Body of pancreas (tissue), 4 donors: ENCODE measurements at regions not wholly inside any gene's neighbourhood (a gene's known extent, or its start where the extent isn't known, plus 50 kb on each side); places are given as distances from the start of the nearest gene placed in this dataset.

Source experiments
- ATAC-seq: fragments of 150-250 bp; one replicate; pipeline ENCODE4 v1.9.1; 2016
- DNase-seq, 4 donors: peaks; one replicate each; pipeline ENCODE4 v3.0.0-alpha.2; 2019
- H3K27ac ChIP-seq, 4 donors: fragments of 200-600 bp; sonication (generic); 1 replicate in 3 of 4; 2 replicates in 1 of 4; pipeline versions ENCODE4 v1.5.1 to v1.6.1; 2016 to 2019; ENCODE audit warnings: mild to moderate bottlenecking in 1 of 4, mixed read lengths in 1 of 4, moderate library complexity in 1 of 4
- H3K27me3 ChIP-seq, 2 donors: fragments of 200-600 bp; sonication (generic); one replicate each; pipeline ENCODE4 v1.6.0; 2016; ENCODE audit warnings: mild to moderate bottlenecking in 1 of 2
- H3K36me3 ChIP-seq, 2 donors: fragments of 200-600 bp; sonication (generic); replicated peaks in 1 of 2; 2 replicates each; pipeline ENCODE4 v1.5.1; 2016; ENCODE audit warnings: low read depth in 2 of 2; ENCODE audit not compliant: insufficient read depth in 1 of 2
- H3K4me1 ChIP-seq: fragments of 200-600 bp; sonication (generic); one replicate; pipeline ENCODE4 v1.6.0; 2016
- H3K4me3 ChIP-seq, 2 donors: fragments of 200-600 bp; sonication (generic); 1 replicate in 1 of 2; 2 replicates in 1 of 2; pipeline ENCODE4 v1.5.1; 2016 to 2019
- H3K9me3 ChIP-seq, 3 donors: fragments of 200-600 bp; sonication (generic); 1 replicate in 2 of 3; 2 replicates in 1 of 3; pipeline ENCODE4 v1.5.1; 2016
- POLR2A ChIP-seq, 3 donors: fragments of 450-650 bp; IDR thresholded peaks; one replicate each; pipeline ENCODE4 v1.6.1; 2016; ENCODE audit warnings: antibody characterized with exemption in 3 of 3, mild to moderate bottlenecking in 2 of 3
- WGBS, 2 donors: methylation state at CpG; one replicate each; pipeline ENCODE4 v1.1.5; 2017; 5-methylcytosine and 5-hydroxymethylcytosine counted together
- intact Hi-C: fragments of 100-400 bp; cut with DNase I; formaldehyde crosslinking; loops from one replicate; pipeline ENCODE4 v1.15.1; 2023
- TF ChIP-seq, protein P1 (sequence below), 7 experiments: fragments of 450-650 bp in 4 of 7; fragments of 200-600 bp in 3 of 7; sonication (generic) in 3 of 7; IDR thresholded peaks; one replicate each; pipeline ENCODE4 v1.5.1; 2016 to 2019; ENCODE audit warnings: antibody characterized with exemption in 7 of 7

DNA sequence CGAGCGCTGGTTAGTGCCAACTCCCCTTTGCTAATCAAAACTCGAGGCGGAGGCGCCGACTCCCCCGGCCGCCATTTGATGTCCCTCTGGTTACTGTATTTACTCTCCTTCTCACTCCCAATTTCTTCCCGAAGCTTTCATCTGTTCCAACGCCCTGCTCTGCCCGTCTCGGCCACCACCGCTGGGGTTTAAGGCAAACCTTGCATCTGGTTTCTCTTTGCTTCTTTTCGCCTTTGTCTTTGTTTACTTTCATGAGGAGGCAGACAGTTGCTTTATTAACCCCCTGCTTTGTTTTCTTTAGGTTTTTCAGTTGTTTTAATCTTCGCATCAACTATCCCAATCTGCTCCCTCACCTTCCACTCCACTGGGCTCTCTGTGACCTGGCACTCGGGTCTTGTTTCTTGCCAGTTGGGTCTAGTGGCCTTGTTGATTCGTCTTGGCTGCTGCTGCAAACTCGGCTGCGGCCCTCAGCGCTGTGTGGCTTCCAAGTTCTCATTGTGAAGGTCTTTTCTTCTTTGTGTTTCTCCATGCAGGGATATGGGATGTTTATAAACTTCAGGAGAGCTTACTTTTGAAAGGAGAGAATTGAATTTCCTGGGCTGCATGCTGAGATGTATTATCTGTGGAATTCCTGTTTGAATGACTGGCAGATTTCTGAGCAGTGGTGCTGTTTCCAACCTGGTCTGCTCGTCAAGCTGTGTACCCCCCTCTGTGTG lies 155.1 kb downstream of the CDC5L start:
- intact Hi-C loops, result no loop called here
- no peak overlapping the region for H3K4me3 ChIP-seq
- WGBS, 2 donors, result 47 to 51% methylated on average over 21 of the region's 21 CpGs
- ATAC-seq (no peak), DNase-seq (no peak)
- no peaks in the 10 kb centered on the region for H3K27me3 ChIP-seq
- H3K27ac ChIP-seq, result no peak overlapping the region
- no peaks in the 10 kb centered on the region for H3K36me3 ChIP-seq
- no peaks in the 10 kb centered on the region for H3K4me1 ChIP-seq
- TF ChIP-seq, protein P1, sequence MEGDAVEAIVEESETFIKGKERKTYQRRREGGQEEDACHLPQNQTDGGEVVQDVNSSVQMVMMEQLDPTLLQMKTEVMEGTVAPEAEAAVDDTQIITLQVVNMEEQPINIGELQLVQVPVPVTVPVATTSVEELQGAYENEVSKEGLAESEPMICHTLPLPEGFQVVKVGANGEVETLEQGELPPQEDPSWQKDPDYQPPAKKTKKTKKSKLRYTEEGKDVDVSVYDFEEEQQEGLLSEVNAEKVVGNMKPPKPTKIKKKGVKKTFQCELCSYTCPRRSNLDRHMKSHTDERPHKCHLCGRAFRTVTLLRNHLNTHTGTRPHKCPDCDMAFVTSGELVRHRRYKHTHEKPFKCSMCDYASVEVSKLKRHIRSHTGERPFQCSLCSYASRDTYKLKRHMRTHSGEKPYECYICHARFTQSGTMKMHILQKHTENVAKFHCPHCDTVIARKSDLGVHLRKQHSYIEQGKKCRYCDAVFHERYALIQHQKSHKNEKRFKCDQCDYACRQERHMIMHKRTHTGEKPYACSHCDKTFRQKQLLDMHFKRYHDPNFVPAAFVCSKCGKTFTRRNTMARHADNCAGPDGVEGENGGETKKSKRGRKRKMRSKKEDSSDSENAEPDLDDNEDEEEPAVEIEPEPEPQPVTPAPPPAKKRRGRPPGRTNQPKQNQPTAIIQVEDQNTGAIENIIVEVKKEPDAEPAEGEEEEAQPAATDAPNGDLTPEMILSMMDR (IDR thresholded peaks at IDR 0.05), result no peak
- no peak for TF ChIP-seq POLR2A (IDR thresholded peaks at IDR 0.05)
- no peaks in the 10 kb centered on the region for H3K9me3 ChIP-seq

DNA sequence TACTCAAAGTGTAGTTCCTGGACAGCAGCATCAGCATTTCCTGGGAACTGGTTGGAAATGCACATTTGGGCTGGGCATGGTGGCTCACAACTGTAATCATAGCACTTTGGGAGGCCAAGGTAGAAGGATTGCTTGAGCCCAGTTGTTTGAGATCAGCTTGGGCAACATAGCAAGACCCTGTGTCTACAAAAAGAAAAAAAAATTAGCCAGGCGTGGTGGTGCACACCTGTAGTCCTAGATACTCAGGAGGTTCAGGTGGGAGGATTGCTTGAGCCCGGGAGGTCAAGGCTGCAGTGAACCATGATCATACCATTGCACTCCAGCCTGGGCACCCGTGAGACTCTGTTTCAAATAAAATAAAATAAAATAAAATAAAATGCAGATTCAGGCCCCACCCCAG lies 156.2 kb downstream of the CDC5L start:
- TF ChIP-seq, protein P1 (IDR thresholded peaks at IDR 0.05), result no peak
- intact Hi-C loops, result no loop called here

DNA sequence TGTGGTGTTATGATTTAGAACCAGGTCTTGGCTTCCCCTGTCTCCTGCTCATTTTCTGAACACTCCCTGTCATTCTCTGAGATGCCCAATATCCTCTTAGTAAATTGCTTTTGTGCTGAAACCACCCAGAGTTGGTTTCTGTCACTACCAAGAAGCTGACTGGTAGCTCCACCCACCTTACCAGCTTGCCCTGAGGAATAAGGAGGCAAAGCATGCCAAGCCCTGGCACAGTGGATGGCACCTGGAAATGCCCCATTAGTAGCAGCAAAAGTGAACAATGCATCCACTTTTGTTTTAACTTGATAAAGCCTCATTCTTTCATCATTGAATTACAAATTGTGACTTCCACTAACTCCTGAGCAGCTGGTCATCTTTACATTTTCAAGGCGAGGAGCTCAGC lies 157.7 kb downstream of the CDC5L start:
- 86 to 88% methylated on average over 1 of the region's 1 CpG for WGBS, 2 donors
- Histone ChIP-seq H3K36me3 (no peaks in the 10 kb centered on the region), H3K27me3 (no peaks in the 10 kb centered on the region), H3K4me3 (no peak overlapping the region), H3K4me1 (no peaks in the 10 kb centered on the region), H3K9me3 (no peaks in the 10 kb centered on the region), H3K27ac (no peak overlapping the region)
- ATAC-seq, result no peak
- no peak for DNase-seq
- intact Hi-C loops, result no loop called here
- TF ChIP-seq, protein P1 (IDR thresholded peaks at IDR 0.05), result no peak
- TF ChIP-seq POLR2A (IDR thresholded peaks at IDR 0.05), result no peak

More for the DNA sequence above, 156.2 kb downstream of the CDC5L start:
- no peak for ATAC-seq
- no peaks in the 10 kb centered on the region for H3K9me3 ChIP-seq
- H3K36me3 ChIP-seq, result no peaks in the 10 kb centered on the region
- no peaks in the 10 kb centered on the region for H3K27me3 ChIP-seq
- H3K4me3 ChIP-seq, result no peak overlapping the region
- no peak for DNase-seq
- no peaks in the 10 kb centered on the region for H3K4me1 ChIP-seq
- no peak overlapping the region for H3K27ac ChIP-seq
- 78 to 82% methylated on average over 3 of the region's 3 CpGs for WGBS, 2 donors

DNA sequence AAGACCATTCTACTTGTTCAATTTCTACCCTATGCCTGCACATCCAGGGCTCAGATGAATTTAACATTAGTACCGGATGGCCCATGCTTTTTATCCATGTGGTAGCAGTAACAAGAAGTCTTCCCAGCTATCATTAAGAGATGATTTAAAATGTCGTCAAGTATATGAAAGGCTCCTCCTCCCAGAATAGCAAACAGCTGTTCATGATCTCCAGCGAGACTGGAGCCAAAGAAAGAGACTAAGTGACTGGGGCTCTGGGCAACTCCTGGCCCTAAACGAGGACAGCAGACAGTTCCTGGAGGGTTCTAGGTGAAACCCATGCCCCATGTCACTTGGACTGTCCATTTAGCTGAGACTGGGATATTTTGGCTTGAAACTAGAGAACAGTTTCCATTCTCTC lies 160.8 kb downstream of the CDC5L start:
- Histone ChIP-seq H3K36me3 (no peaks in the 10 kb centered on the region), H3K4me3 (no peak overlapping the region), H3K9me3 (no peaks in the 10 kb centered on the region), H3K4me1 (no peaks in the 10 kb centered on the region), H3K27me3 (no peaks in the 10 kb centered on the region), H3K27ac (no peak overlapping the region)
- ATAC-seq (no peak), DNase-seq (no peak)
- TF ChIP-seq, protein P1 (IDR thresholded peaks at IDR 0.05), result no peak
- no peak for TF ChIP-seq POLR2A (IDR thresholded peaks at IDR 0.05)
- intact Hi-C loops, result no loop called here
- 66 to 79% methylated on average over 4 of the region's 4 CpGs for WGBS, 2 donors

DNA sequence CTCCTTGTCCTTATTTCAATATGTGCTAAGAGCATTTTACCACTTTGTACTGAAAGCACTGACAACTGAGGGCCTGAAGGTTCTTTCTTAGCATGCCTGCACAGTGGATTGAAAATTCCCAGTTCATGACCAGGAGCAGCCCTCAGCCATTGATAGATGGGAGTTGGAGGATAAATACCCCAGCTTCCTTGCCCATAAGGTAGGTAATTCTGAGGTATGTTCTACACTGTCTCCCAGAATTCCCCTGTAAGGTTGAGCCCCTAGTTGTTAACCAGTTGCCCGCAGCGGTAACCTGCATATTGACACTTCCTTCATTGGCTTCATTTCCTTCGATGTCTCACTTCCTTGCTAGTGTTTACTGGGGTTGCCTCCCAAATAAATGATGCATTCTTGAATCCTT lies 162.0 kb downstream of the CDC5L start:
- no peak overlapping the region for H3K27ac ChIP-seq
- intact Hi-C loops, result no loop called here
- DNase-seq, result no peak
- H3K4me3 ChIP-seq, result no peak overlapping the region
- no peaks in the 10 kb centered on the region for H3K4me1 ChIP-seq
- no peaks in the 10 kb centered on the region for H3K27me3 ChIP-seq
- no peaks in the 10 kb centered on the region for H3K9me3 ChIP-seq
- WGBS, 2 donors, result 89 to 96% methylated on average over 3 of the region's 3 CpGs
- H3K36me3 ChIP-seq, result no peaks in the 10 kb centered on the region
- TF ChIP-seq, protein P1 (IDR thresholded peaks at IDR 0.05), result no peak
- TF ChIP-seq POLR2A (IDR thresholded peaks at IDR 0.05), result no peak
- no peak for ATAC-seq
